T-helper 1 cell (primary cell): ENCODE measurements at regions not wholly inside any gene's neighbourhood (a gene's known extent, or its start where the extent isn't known, plus 50 kb on each side); places are given as distances from the start of the nearest gene placed in this dataset.
"Not testable (repeated sequence)": the region's sequence is repeated elsewhere in the genome, so short reads cannot be mapped to it uniquely, and the experiment has no call there.

Experiments used
- DNase-seq, 5 donors: peaks; one replicate each; pipeline ENCODE4 v3.0.0-alpha.2; 2012 to 2020

- no peak for DNase-seq
These were observed 157.3 kb upstream of the CHAC2 start for GRCh38 chr2:53610260-53610659.

DNA sequence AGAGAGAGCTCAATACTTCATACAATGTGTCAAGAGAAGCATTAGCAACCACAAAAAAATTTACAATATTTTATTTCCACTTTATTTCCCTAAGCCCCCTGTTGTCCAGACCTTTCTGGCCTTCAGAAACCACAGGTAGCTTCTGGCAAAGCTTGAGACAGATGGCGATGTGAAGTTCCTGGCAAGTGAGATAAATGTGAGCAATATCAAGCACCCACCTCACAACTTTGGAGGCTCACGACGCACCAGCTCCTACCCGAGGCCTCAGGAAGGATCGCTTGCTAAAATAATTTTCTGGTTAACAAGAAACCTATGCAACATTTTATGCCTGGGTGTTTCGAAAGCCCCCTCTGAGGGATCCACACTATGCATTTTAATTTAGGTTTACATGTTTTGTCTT lies 158.1 kb upstream of the CHAC2 start:
- no peak for DNase-seq

DNA sequence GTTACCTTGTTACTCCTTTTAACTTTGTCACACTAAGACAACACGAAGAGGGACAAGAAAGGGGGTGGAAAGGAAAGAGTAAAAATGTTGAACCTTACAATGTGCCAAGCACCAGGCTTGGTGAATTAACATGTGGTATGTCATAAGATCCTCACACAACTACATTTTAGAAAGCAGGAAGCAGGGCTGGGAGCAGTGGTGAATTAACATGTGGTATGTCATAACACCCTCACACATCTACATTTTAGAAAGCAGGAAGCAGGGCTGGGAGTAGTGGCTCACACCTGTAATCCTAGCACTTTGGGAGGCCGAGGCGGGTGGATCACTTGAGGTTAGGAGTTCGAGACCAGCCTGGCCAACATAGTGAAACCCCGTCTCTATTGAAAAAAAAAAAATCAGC lies 159.3 kb upstream of the CHAC2 start:
- no peak for DNase-seq

DNA sequence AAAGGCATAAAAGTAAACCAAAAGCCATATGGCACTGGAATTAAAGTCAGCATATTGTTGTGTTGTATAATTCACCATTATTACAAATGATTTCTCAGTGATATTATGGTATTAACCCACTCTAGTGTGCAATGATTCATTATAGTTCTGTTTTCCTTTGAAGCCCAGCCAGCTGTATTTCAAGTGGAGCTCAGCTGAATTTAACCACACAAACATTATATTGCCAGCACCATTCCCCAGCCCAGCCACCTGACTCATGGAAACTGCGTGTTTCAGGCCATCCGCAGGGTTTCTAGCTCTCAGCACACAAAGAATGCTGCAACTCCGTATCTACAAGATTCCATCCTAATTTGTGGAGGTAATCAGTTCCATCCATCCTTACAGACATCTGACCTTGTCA lies 166.8 kb upstream of the CHAC2 start:
- DNase-seq: no peak

- not testable (repeated sequence) for DNase-seq
These were observed 180.6 kb upstream of the CHAC2 start for GRCh38 chr2:53586733-53587612.

- DNase-seq: no peak
These were observed 182.6 kb upstream of the CHAC2 start for GRCh38 chr2:53584986-53585385.

GRCh38 chr2:53583583-53583982 lies 184.0 kb upstream of the CHAC2 start:
- no peak for DNase-seq

- no peak for DNase-seq
These were observed 185.0 kb upstream of the CHAC2 start for GRCh38 chr2:53582556-53582955.

DNA sequence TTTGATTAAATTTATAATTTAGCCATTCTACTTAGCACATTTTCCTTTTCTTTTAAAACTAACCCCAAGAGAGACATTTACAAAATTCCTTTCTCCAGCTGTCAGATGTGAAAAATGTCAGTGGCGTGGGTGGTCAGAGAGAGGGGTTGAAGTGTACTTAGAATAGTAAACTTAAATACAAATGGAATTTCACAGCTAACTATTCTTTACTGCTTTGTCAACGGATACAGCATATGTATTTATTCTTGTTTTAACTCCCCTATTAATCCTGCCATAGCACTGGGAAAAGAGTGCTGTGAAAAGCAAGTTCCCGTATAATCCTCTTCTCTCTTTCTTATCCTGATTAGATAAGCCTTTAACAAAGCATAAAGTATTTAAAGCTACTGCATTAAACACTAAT lies 191.4 kb upstream of the CHAC2 start:
- DNase-seq: no peak

DNA sequence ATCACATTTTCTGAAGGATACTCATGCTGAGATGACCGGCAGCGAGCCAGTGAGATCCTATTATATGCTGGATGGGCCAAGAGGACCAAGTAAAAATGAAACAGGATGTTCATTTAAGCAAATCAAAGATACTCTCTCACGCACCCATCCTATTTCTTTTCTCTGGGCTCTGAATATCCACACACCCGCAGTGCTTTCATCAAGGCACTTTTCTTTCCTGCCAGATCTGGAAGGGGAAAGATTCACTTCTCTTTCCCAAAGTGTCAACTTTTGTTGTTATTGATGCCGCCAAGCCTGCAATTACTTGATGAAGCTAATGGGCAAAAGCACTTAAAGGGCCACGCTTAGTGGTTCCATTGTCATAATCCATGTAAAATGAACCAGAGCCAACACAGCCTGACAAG lies 191.9 kb upstream of the CHAC2 start:
- no peak for DNase-seq

GRCh38 chr2:53572696-53573095 lies 194.9 kb upstream of the CHAC2 start:
- no peak for DNase-seq

- DNase-seq: no peak
These were observed 197.5 kb upstream of the CHAC2 start for GRCh38 chr2:53569957-53570727.

GRCh38 chr2:53568469-53568868 lies 199.1 kb upstream of the CHAC2 start:
- no peak for DNase-seq

- DNase-seq: no peak
These were observed 200.5 kb upstream of the CHAC2 start for GRCh38 chr2:53567073-53567472.

- DNase-seq: no peak
These were observed 205.2 kb upstream of the CHAC2 start for GRCh38 chr2:53562407-53562806.

DNA sequence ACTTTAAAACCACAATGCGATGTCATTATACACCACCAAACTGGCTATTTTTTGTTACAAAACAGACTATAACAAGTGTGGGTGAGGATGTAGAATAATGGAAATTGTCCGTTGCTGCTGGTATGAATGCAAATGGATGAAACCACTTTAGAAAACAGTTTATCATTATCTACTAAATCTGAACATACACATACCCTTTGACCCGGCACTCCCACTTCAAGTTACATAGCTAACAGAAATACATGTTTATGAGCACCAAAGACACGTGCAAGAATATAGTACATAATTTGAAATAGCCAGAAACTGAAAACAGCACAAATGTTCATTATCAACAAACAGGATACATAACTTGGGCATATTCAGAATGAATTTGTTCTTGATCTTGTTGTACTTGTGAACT lies 206.4 kb upstream of the CHAC2 start:
- DNase-seq: no peak

DNA sequence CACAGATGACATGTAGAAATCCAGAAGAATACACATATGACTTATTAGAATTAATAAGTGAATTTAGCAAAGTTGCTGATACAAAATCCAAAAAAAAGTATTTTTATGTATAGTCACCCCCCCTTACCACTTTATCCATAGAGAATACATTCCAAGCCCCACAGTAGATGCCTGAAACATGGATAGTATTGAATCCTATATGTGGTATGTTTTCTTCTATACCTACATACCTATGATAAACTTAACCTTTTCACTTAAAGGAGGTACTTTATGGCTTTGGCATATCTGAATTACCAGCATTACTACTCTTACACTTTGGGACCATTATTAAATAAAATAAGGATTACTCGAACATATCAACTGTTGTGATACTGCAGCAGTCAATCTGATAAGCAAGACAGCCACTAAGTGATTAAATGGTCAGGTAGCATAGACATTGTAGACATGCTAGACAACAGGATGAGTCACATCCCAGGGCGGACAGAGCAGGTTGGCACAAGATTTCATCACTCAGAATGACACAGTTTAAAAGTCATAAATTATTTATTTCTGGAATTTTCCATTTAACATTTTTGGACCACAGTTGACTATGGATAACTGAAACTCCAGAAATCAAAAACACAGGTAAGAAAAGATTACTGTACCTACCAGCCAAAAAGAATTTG lies 208.2 kb upstream of the CHAC2 start:
- no peak for DNase-seq

- DNase-seq: no peak
These were observed 208.7 kb upstream of the CHAC2 start for GRCh38 chr2:53558867-53559266.

GRCh38 chr2:53549497-53549896 lies 218.1 kb upstream of the CHAC2 start:
- no peak for DNase-seq

GRCh38 chr2:53545604-53546003 lies 222.0 kb upstream of the CHAC2 start:
- DNase-seq: no peak

- no peak for DNase-seq
These were observed 222.6 kb upstream of the CHAC2 start for GRCh38 chr2:53544871-53545558.

GRCh38 chr2:53543083-53543482 lies 224.5 kb upstream of the CHAC2 start:
- no peak for DNase-seq
